ENCODE measurements at regions not wholly inside any gene's neighbourhood (a gene's known extent, or its start where the extent isn't known, plus 50 kb on each side); places are given as distances from the start of the nearest gene placed in this dataset.

DNA sequence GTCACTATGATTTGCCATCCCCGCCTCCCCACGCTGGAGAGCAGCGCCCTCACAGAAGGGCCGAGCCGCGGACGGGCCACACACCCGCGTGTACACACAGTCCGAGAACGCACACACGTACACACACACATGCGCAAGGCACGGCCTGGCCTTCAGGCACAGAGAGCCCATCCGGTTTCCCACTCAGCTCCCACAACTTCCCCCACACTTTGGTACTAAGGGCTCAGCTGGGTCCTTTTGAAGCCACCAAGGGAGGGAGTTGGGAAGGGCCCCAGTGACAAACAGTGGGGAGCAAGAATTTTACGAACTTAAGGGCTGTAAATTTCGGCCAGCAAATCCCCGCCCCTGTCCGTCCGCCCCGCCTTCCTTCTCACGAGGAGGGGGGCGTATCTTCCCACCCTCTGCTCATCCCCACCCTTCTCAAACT, 133.3 kb upstream of the HAND1 start:
- H3K36me3 ChIP-seq (replicated peaks; ENCODE audit: insufficient read depth, low read length), result no peaks in the 10 kb centered on the region
- no peaks in the 10 kb centered on the region for H3K4me1 ChIP-seq (ENCODE audit: low read length)
- no peak overlapping the region for H3K4me2 ChIP-seq (ENCODE audit: low read depth, low read length)
- peaks cover 3% of the 10 kb centered on the region; the same call in 1 of the 2 replicates for H3K27me3 ChIP-seq (replicated peaks; ENCODE audit: insufficient read depth, low read length)
- no peak overlapping the region for H3K9ac ChIP-seq (ENCODE audit: low read length)
- no peak for DNase-seq
- no peak overlapping the region for H3K4me3 ChIP-seq (ENCODE audit: low read length)
- H3K9me2 ChIP-seq (replicated peaks; ENCODE audit: insufficient read depth, low read length), result no peaks in the 10 kb centered on the region
- no peak overlapping the region for H2AFZ ChIP-seq (ENCODE audit: low read length)
- no peaks in the 10 kb centered on the region for H3K9me3 ChIP-seq (replicated peaks; ENCODE audit: insufficient read depth, low read length)
- no peak overlapping the region for H3K27ac ChIP-seq (ENCODE audit: low read length)
- TF ChIP-seq EZH2 (optimal IDR thresholded peaks at IDR 0.05; ENCODE audit: low read depth, low read length), result no peak
- TF ChIP-seq, protein P1, sequence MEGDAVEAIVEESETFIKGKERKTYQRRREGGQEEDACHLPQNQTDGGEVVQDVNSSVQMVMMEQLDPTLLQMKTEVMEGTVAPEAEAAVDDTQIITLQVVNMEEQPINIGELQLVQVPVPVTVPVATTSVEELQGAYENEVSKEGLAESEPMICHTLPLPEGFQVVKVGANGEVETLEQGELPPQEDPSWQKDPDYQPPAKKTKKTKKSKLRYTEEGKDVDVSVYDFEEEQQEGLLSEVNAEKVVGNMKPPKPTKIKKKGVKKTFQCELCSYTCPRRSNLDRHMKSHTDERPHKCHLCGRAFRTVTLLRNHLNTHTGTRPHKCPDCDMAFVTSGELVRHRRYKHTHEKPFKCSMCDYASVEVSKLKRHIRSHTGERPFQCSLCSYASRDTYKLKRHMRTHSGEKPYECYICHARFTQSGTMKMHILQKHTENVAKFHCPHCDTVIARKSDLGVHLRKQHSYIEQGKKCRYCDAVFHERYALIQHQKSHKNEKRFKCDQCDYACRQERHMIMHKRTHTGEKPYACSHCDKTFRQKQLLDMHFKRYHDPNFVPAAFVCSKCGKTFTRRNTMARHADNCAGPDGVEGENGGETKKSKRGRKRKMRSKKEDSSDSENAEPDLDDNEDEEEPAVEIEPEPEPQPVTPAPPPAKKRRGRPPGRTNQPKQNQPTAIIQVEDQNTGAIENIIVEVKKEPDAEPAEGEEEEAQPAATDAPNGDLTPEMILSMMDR (IDR thresholded peaks at IDR 0.05; ENCODE audit: low read length), result no peak
- no peak for TF ChIP-seq EZH2phosphoT487 (IDR thresholded peaks at IDR 0.05; ENCODE audit: low read length)
- no peaks in the 10 kb centered on the region for H3F3A ChIP-seq (ENCODE audit: insufficient read depth, low read length)
- no peaks in the 10 kb centered on the region for H4K20me1 ChIP-seq (ENCODE audit: insufficient read depth, low read length)
- no peaks in the 10 kb centered on the region for H3K79me2 ChIP-seq (ENCODE audit: low read length)

DNA sequence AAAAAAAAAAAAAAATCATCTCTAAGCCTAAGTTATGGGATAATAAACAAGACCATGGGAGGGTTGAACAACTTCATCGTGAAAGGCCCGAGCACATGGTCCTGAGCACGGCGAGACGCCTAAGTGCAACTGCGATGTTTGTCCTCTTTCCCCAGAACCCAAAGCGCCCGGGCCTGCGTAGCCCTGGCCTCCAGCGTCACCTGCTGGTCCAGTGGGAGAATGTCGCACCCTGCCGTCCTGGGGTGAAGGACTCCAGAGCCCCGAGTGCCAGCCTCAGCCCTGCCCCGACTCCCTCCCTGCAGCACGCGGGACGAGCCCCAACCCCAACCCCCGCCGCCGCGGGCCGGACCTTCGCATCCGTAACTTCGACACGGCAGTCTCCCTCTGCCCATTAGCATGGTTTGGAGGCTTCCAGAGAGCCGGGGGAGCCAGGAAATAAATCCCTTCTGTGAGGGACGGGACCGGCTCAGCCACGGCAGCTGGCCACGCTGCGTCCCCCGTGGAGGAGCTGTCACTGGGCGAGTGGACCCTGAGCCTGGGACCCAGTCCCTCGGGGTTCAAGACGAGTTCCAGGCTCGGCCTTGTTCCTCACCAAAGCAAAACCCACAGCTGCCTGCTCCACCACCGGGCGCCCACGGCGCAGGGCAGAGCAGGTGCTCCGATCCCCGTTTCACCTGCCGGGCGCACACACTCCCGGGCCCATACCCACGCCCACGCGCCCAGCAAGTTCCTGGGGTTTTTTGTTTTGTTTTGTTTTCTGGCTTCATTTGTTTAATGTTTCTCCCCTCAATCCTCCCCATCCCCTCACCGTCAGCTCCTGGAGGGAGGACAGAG, 132.5 kb upstream of the HAND1 start:
- H3K4me1 ChIP-seq (ENCODE audit: low read length), result no peaks in the 10 kb centered on the region
- H3K4me3 ChIP-seq (ENCODE audit: low read length), result peak overlapping the region; percentile 67
- H3K9me3 ChIP-seq (replicated peaks; ENCODE audit: insufficient read depth, low read length), result no peaks in the 10 kb centered on the region
- peaks cover 3% of the 10 kb centered on the region; the same call in 1 of the 2 replicates for H3K27me3 ChIP-seq (replicated peaks; ENCODE audit: insufficient read depth, low read length)
- H3K36me3 ChIP-seq (replicated peaks; ENCODE audit: insufficient read depth, low read length), result no peaks in the 10 kb centered on the region
- H3F3A ChIP-seq (ENCODE audit: insufficient read depth, low read length), result no peaks in the 10 kb centered on the region
- no peak for TF ChIP-seq EZH2phosphoT487 (IDR thresholded peaks at IDR 0.05; ENCODE audit: low read length)
- TF ChIP-seq, protein P1 (IDR thresholded peaks at IDR 0.05; ENCODE audit: low read length), result peak; percentile 91
- no peaks in the 10 kb centered on the region for H3K9me2 ChIP-seq (replicated peaks; ENCODE audit: insufficient read depth, low read length)
- H3K27ac ChIP-seq (ENCODE audit: low read length), result no peak overlapping the region
- H3K79me2 ChIP-seq (ENCODE audit: low read length), result no peaks in the 10 kb centered on the region
- H2AFZ ChIP-seq (ENCODE audit: low read length), result peak overlapping the region; percentile 98
- peak; percentile 84 for DNase-seq
- H3K4me2 ChIP-seq (ENCODE audit: low read depth, low read length), result peak overlapping the region; percentile 99
- no peaks in the 10 kb centered on the region for H4K20me1 ChIP-seq (ENCODE audit: insufficient read depth, low read length)
- H3K9ac ChIP-seq (ENCODE audit: low read length), result peak overlapping the region; percentile 32; the same call in 1 of the 2 replicates

DNA sequence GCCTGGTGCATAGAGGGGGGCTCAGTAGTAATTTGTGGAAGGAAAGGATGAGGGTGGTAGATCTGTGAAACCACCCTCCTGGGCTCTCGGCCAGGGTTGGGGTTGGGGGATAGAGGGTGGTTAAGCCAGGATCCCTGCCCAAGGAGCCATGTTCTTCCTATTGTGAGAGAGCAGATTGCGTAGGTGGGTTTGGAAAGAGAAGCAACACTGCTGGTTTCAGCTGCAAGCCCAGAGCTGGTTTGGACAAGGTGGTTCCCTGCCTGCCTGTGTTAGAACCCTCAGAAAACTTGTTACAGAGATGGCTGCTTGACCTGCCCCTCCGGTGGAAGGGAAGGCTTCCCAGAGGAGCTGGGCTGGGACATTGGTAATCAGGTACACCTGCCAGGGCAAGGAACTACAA, 131.2 kb upstream of the HAND1 start:
- no peaks in the 10 kb centered on the region for H4K20me1 ChIP-seq (ENCODE audit: insufficient read depth, low read length)
- TF ChIP-seq, protein P1 (IDR thresholded peaks at IDR 0.05; ENCODE audit: low read length), result no peak
- TF ChIP-seq EZH2phosphoT487 (IDR thresholded peaks at IDR 0.05; ENCODE audit: low read length), result no peak
- no peak for TF ChIP-seq EZH2 (optimal IDR thresholded peaks at IDR 0.05; ENCODE audit: low read depth, low read length)
- H3K27ac ChIP-seq (ENCODE audit: low read length), result no peak overlapping the region
- peaks cover 3% of the 10 kb centered on the region; the same call in 1 of the 2 replicates for H3K27me3 ChIP-seq (replicated peaks; ENCODE audit: insufficient read depth, low read length)
- H3K9me2 ChIP-seq (replicated peaks; ENCODE audit: insufficient read depth, low read length), result no peaks in the 10 kb centered on the region
- DNase-seq, result no peak
- no peak overlapping the region for H3K9ac ChIP-seq (ENCODE audit: low read length)
- H3K79me2 ChIP-seq (ENCODE audit: low read length), result no peaks in the 10 kb centered on the region
- H3K9me3 ChIP-seq (replicated peaks; ENCODE audit: insufficient read depth, low read length), result no peaks in the 10 kb centered on the region
- no peaks in the 10 kb centered on the region for H3F3A ChIP-seq (ENCODE audit: insufficient read depth, low read length)
- no peaks in the 10 kb centered on the region for H3K4me1 ChIP-seq (ENCODE audit: low read length)
- no peak overlapping the region for H2AFZ ChIP-seq (ENCODE audit: low read length)
- no peak overlapping the region for H3K4me2 ChIP-seq (ENCODE audit: low read depth, low read length)
- no peaks in the 10 kb centered on the region for H3K36me3 ChIP-seq (replicated peaks; ENCODE audit: insufficient read depth, low read length)
- no peak overlapping the region for H3K4me3 ChIP-seq (ENCODE audit: low read length)

All from MM.1S (cell line).